ENCODE measurements at regions not wholly inside any gene's neighbourhood (a gene's known extent, or its start where the extent isn't known, plus 50 kb on each side); places are given as distances from the start of the nearest gene placed in this dataset.

DNA sequence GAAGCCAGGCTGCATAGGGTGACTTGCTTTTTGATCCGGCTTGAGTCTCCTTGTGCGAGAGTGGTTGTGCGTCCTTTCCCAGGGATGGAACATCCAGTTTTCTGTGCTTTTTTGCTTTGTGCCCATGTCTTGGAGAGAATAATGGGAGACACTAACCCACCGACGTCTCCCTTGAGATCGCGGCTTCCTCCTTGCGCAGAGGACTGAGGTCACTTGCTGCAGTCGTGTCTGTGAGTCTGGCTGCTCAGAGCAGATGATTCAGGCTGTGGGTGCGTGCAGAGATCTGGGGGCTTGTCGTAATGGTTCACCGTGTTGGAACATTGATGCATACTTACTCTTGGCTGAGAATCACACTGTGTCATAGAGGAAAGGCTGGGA, 164.5 kb upstream of the CACNA1E start:
- TF ChIP-seq, protein P1, sequence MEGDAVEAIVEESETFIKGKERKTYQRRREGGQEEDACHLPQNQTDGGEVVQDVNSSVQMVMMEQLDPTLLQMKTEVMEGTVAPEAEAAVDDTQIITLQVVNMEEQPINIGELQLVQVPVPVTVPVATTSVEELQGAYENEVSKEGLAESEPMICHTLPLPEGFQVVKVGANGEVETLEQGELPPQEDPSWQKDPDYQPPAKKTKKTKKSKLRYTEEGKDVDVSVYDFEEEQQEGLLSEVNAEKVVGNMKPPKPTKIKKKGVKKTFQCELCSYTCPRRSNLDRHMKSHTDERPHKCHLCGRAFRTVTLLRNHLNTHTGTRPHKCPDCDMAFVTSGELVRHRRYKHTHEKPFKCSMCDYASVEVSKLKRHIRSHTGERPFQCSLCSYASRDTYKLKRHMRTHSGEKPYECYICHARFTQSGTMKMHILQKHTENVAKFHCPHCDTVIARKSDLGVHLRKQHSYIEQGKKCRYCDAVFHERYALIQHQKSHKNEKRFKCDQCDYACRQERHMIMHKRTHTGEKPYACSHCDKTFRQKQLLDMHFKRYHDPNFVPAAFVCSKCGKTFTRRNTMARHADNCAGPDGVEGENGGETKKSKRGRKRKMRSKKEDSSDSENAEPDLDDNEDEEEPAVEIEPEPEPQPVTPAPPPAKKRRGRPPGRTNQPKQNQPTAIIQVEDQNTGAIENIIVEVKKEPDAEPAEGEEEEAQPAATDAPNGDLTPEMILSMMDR (conservative IDR thresholded peaks at IDR 0.05; ENCODE audit: low read depth, low read length) = no peak
- TF ChIP-seq, protein P2, sequence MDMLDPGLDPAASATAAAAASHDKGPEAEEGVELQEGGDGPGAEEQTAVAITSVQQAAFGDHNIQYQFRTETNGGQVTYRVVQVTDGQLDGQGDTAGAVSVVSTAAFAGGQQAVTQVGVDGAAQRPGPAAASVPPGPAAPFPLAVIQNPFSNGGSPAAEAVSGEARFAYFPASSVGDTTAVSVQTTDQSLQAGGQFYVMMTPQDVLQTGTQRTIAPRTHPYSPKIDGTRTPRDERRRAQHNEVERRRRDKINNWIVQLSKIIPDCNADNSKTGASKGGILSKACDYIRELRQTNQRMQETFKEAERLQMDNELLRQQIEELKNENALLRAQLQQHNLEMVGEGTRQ (IDR thresholded peaks at IDR 0.05; ENCODE audit: low read depth, low read length) = no peak

Data from IMR-90 (cell line).